ENCODE measurements at regions not wholly inside any gene's neighbourhood (a gene's known extent, or its start where the extent isn't known, plus 50 kb on each side); places are given as distances from the start of the nearest gene placed in this dataset.

DNA sequence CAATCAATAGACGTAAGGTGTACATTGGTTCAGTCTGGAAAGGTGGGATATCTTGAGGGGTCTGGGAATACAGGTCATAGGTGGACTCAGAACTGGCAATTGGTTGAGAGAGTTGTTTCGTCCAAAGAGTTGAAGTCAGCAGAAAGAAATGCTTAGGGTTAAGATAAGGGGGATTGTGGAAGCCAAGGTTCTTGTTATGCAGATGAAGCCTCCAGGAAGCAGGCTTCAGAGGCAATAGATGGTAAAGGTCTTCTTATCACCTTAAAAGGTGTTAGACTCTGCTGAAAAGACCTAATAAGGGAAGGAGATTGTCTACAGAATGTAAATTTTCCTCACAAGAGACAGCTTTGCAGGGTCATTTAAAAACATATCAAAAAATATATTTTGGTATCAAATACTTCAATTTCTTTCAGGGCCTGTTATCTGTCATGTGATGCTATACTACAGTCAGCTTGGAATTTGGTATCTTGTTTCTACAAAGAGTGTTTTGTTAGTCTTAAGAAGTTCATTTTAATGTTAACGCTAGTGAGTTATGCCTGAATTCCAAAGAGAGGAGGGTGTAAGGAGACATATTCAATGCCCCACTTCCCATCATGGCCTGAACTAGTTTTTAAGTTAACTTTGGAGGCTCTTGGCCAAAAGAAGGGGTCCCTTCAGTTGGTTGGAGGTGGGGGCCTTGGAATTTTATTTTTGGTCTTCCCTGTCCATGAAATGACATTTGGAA lies 378.2 kb upstream of the ROBO2 start:
- H3K4me2 ChIP-seq (ENCODE audit: insufficient read depth in 1 of 2, low read depth in 2 of 2, low read length in 2 of 2) = peak overlapping the region; percentile 34 to 43
- H2BK12ac ChIP-seq (ENCODE audit: low read depth, low read length) = peak overlapping the region; percentile 99
- H3K79me2 ChIP-seq (ENCODE audit: control insufficient read depth in 1 of 2, insufficient read depth in 2 of 2, low read length in 2 of 2) = no peaks in the 10 kb centered on the region
- TF ChIP-seq TEAD4 (IDR thresholded peaks at IDR 0.05; ENCODE audit: low read depth, low read length) = peak; percentile 38
- TF ChIP-seq JUN (IDR thresholded peaks at IDR 0.05; ENCODE audit: low read depth, low read length) = no peak
- TF ChIP-seq SP1 (IDR thresholded peaks at IDR 0.05; ENCODE audit: low read depth, low read length) = no peak; the same call in 1 of the 2 replicates
- no peak for TF ChIP-seq GABPA (IDR thresholded peaks at IDR 0.05; ENCODE audit: borderline replicate concordance, insufficient read depth, low read length)
- no peak for TF ChIP-seq EGR1 (IDR thresholded peaks at IDR 0.05; ENCODE audit: borderline replicate concordance, low read depth, low read length)
- no peak for TF ChIP-seq CREB1 (IDR thresholded peaks at IDR 0.05)
- TF ChIP-seq GTF2F1 (IDR thresholded peaks at IDR 0.05; ENCODE audit: borderline replicate concordance, low read depth, low read length) = no peak
- no peak for TF ChIP-seq SIX5 (IDR thresholded peaks at IDR 0.05; ENCODE audit: low read depth, low read length)
- no peak for TF ChIP-seq EZH2 (IDR thresholded peaks at IDR 0.05; ENCODE audit: low read depth, low read length, severe bottlenecking)
- no peak for TF ChIP-seq SP4 (IDR thresholded peaks at IDR 0.05; ENCODE audit: low read length)
- TF ChIP-seq TBP (IDR thresholded peaks at IDR 0.05; ENCODE audit: low read depth, low read length) = no peak
- no peak for TF ChIP-seq RNF2 (IDR thresholded peaks at IDR 0.05; ENCODE audit: borderline replicate concordance, low read depth, low read length, missing control alignments, poor library complexity, severe bottlenecking)
- TF ChIP-seq, protein P1, sequence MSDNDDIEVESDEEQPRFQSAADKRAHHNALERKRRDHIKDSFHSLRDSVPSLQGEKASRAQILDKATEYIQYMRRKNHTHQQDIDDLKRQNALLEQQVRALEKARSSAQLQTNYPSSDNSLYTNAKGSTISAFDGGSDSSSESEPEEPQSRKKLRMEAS (IDR thresholded peaks at IDR 0.05) = no peak

More for the DNA sequence above, 378.2 kb upstream of the ROBO2 start:
- Histone ChIP-seq H4K8ac (ENCODE audit: extremely low read depth, insufficient read depth, low read length) (no peak overlapping the region), H4K20me1 (replicated peaks in 1 of 2; ENCODE audit: control insufficient read depth in 1 of 2, insufficient read depth in 2 of 2, low read length in 2 of 2) (no peaks in the 10 kb centered on the region), H3K27me3 (replicated peaks in 1 of 4; ENCODE audit: control insufficient read depth in 3 of 4, extremely low read depth in 1 of 4, insufficient read depth in 3 of 4, low read length in 3 of 4) (no peaks in the 10 kb centered on the region), H3K23me2 (ENCODE audit: low read depth, low read length) (no peaks in the 10 kb centered on the region), H3K4me3 (ENCODE audit: extremely low read depth in 1 of 4, insufficient read depth in 2 of 4, low read depth in 3 of 4, low read length in 4 of 4) (peak overlapping the region in 1 of 4 experiments; percentile 38; a peak in 2 of 8 replicates), H3K36me3 (ENCODE audit: control insufficient read depth in 2 of 4, insufficient read depth in 4 of 4, low read length in 3 of 4) (no peaks in the 10 kb centered on the region), H3K4ac (replicated peaks; ENCODE audit: insufficient read length, low read depth, low read length) (peak overlapping the region; percentile 32), H3K27ac (ENCODE audit: low read depth, low read length) (peak overlapping the region; percentile 72; the same call in 1 of the 2 replicates), H2BK20ac (ENCODE audit: low read length) (peak overlapping the region; percentile 94; the same call in 1 of the 2 replicates), H3K14ac (ENCODE audit: insufficient read length) (no peak overlapping the region), H3K79me1 (ENCODE audit: low read depth, low read length) (no peaks in the 10 kb centered on the region), H3K4me1 (replicated peaks in 1 of 4; ENCODE audit: control insufficient read depth in 3 of 4, insufficient read depth in 4 of 4, low read length in 3 of 4) (peaks cover 0 to 9% (median 7%) of the 10 kb centered on the region in 4 experiments; a peak in 3 of 7 replicates), H3K9ac (replicated peaks in 1 of 4; ENCODE audit: extremely low read depth in 1 of 4, low read depth in 3 of 4, low read length in 3 of 4) (peak overlapping the region in 1 of 4 experiments; percentile 26; a peak in 2 of 7 replicates), H3K18ac (ENCODE audit: extremely low read depth, low read length) (no peak overlapping the region; the same call in 1 of the 2 replicates), H2BK15ac (ENCODE audit: low read length) (no peak overlapping the region), H3K9me3 (ENCODE audit: insufficient read depth in 2 of 2, low read depth in 1 of 2, low read length in 1 of 2) (no peaks in the 10 kb centered on the region), H2AFZ (ENCODE audit: low read length) (no peak overlapping the region), H3K23ac (ENCODE audit: insufficient read length) (no peak overlapping the region), H3K56ac (replicated peaks; ENCODE audit: insufficient read length, low read depth, low read length) (no peak overlapping the region), H2AK5ac (ENCODE audit: low read depth, low read length) (peak overlapping the region; percentile 91; the same call in 1 of the 2 replicates), H2BK5ac (ENCODE audit: low read depth, low read length) (peak overlapping the region; percentile 96), H4K91ac (replicated peaks; ENCODE audit: insufficient read length, low read length) (peak overlapping the region; percentile 48), H4K5ac (ENCODE audit: insufficient read length, low read depth, low read length) (peak overlapping the region; percentile 4), H2BK120ac (replicated peaks; ENCODE audit: low read depth, low read length) (peak overlapping the region; percentile 75)
- WGBS, 2 experiments (ENCODE audit: extremely low coverage in 1 of 2, insufficient coverage in 1 of 2, insufficient read length in 1 of 2, insufficient replicate concordance in 2 of 2, low coverage in 1 of 2, low lambda C conversion rate in 2 of 2, missing lambda C conversion rate in 1 of 2) = 49% methylated on average over 3 of the region's 3 CpGs; no CpG with 5 or more reads in 1 of the 2 experiments
- POLR2A ChIA-PET (ENCODE audit: partially characterized antibody) = no interaction called here
- DNase-seq (ENCODE audit: low read depth in 1 of 2, low spot score in 2 of 2) = peak in 1 of 2 experiments; percentile 17
- CTCF ChIA-PET (ENCODE audit: partially characterized antibody) = interaction anchor here (1.2 kb wide), 1 partner anchor 11 kb away, joined by 4 read pairs; no protein-coding TSS in a partner anchor
- peak; percentile 84 for FAIRE-seq

Measured in H1 (cell line).